T47D (cell line): ENCODE measurements at regions not wholly inside any gene's neighbourhood (a gene's known extent, or its start where the extent isn't known, plus 50 kb on each side); places are given as distances from the start of the nearest gene placed in this dataset.

ENCODE experiments used
- DNase-seq, 2 experiments: peaks; one replicate each; pipeline versions ENCODE4 v3.0.0 to v3.0.0-alpha.2; 2011 to 2012; ENCODE audit warnings: low read depth in 1 of 2, low spot score in 1 of 2
- JUND ChIP-seq: IDR thresholded peaks from 2 replicates; pipeline ENCODE4 v1.6.1; 2012; ENCODE audit warnings: low read depth
- in situ Hi-C: cut with HindIII; loops from 2 replicates; pipeline ENCODE4 v1.10.0; 2016; ENCODE audit warnings: low sequenced_read_pairs, low pct_unique_long_range_greater_than_20kb

DNA sequence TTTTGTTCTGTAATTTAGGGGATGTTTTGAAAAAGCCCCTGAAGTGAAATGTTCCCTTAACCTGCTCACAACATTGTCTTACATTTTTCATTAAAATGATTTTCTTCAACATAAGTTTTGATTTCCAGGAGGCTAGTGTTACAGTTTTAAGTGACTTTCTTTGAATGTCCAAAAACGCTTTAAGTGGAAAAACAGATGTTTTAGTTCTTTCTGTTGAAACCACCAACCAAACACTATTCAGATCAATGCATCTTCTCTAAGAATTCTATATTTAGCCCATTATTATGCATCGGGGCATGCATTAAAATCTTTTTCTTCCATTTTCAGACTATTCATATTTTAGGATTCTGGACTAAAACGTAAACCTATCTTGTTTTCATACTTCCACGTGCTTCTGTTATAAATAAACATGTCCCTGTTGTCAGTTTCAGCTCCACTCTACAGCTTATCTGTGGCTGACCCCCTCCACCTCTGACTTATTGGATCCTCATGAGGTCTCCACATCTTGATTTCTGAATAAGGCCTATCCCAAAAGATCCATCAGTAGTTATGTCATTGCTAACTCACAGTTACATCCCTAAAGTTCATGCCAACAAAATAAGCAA lies 882.3 kb upstream of the SEMA6A start:
- in situ Hi-C loops = no loop called here
- peak in 1 of 2 experiments; percentile 12 for DNase-seq
- no peak for TF ChIP-seq JUND

DNA sequence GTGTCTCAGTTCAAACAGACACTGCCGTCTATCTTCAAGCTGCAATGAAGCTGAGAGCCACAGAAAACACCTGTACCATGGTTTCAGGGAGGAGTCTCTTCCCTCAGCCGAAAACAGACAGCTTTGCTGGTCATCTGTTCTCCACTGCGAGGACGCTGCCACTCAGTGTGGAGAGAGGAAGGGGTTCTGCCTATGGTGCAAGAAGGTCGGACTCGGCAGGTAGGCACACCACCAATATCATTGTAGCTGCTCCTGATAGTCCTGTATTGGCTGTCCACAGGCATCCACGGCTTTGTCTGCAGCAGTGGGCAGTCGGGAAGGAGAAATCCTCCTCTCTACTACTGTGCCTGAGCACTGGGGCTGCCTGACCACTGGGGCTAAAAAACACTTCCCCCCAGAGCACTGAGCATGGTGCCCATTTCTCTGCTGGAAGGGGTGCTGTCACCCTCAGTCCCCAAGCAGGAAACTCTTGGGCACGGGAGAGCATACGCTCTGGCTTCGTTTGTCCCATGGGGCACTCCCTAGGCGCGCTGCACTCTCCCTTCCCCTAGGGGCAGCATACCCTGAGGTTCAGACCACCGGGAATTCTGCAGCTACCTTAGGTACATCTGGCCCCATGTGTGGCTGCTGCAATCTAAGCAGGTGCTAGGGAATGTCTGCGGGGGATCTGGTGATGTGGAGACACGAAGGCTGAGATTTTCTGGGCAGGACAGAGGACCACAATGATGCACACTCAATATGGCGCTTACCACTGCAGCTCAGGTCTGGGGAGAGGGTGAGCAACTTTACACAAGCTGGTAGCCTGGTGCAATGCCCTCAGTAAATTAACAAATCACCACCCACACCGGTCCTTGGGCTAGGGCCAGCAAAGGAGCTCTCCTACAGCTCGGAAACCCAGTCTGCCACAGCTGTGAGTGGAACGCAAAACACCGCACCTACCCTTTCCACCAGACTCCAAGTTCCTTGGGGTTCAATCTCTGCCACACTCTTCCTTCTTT lies 880.9 kb upstream of the SEMA6A start:
- peak; percentile 23 to 89 for DNase-seq
- in situ Hi-C loops = no loop called here
- TF ChIP-seq JUND = no peak

GRCh38 chr5:117454716-117455212 lies 880.1 kb upstream of the SEMA6A start:
- DNase-seq = peak; percentile 62 to 97
- TF ChIP-seq JUND = no peak
- in situ Hi-C loops = no loop called here

- DNase-seq = no peak
- TF ChIP-seq JUND = no peak
- in situ Hi-C loops = no loop called here
Observed at GRCh38 chr5:117436846-117437245, 862.2 kb upstream of the SEMA6A start.

DNA sequence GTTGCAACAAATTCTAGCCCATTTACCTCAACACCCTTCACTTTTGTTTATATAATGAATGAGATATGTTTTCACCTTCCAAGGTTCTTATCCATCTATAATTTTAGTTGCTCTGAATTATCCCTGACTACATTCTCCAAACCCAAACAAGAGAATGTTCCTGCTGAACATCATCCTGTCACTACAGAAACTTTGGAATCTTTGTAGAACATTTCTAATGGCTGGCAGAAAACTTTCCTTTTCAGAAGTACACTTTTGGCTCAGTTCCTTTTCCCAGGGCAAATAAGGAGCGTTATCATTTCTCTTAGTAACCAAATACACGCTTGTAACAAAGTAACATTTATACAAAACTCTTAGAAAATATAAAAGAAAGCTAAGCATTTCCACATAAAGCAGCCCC lies 860.6 kb upstream of the SEMA6A start:
- in situ Hi-C loops = no loop called here
- no peak for TF ChIP-seq JUND
- DNase-seq = no peak

DNA sequence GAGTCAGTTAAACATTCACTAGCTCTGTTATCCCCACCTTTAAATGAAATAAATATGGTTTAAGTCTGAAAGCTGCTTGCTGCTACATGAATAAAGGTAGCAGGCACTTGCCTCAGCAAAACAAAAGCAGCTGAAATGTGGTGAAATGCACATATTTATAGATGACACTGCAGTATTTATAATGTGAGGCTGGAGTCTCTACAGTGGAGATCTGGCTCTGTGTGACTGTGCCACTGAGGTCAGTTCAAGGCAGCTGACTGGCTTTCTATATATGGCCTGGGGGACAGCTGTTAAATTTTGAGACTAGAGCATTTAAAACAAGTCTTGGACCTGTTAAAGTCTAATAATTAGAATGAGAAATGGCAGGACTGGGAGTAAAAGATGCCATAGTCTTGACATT lies 859.6 kb upstream of the SEMA6A start:
- no peak for DNase-seq
- in situ Hi-C loops = no loop called here
- TF ChIP-seq JUND = no peak

DNA sequence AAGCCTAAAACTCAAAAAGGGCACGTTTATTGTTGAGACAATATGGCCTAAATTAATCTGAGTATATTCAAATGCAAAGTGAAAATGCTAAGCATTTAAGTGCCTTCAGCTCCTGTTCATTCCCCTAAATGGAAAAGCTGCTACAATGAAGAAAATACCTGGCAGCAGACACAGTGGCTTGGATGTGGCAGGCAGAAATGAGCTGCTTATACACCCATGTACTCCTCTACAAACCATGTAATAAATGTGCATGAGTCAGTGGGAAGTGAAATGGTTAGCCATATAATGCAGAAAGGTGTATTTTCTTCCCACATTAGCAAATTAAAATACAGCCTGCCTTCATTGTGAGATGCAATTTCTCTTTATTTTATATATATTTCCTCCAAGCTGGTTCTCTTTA lies 859.2 kb upstream of the SEMA6A start:
- TF ChIP-seq JUND = no peak
- in situ Hi-C loops = no loop called here
- DNase-seq = no peak

- in situ Hi-C loops = no loop called here
- no peak for TF ChIP-seq JUND
- DNase-seq = no peak
Observed at GRCh38 chr5:117431091-117431490, 856.5 kb upstream of the SEMA6A start.

- DNase-seq = no peak
- in situ Hi-C loops = no loop called here
- TF ChIP-seq JUND = no peak
Observed at GRCh38 chr5:117425163-117425562, 850.5 kb upstream of the SEMA6A start.

GRCh38 chr5:117424559-117424958 lies 849.9 kb upstream of the SEMA6A start:
- DNase-seq = no peak
- in situ Hi-C loops = no loop called here
- no peak for TF ChIP-seq JUND

DNA sequence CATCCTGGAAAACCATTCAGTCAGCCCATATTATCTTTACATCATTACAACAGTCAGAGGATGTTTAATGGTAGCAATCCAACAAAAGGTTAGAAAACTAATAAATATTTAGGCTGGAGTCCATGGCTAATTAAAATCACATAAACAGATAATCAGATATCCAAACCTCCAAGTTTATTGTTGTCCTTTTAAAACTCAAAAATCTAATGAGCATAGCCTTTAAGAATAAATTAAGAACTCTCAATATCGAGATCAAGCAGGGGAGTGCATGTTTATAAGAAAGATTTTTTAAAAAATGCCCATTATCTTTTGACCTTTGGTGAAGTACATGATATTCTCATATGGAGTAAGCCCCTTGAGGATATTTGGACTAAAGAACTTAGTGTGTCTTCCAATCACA lies 842.9 kb upstream of the SEMA6A start:
- DNase-seq = no peak
- in situ Hi-C loops = no loop called here
- TF ChIP-seq JUND = no peak

- in situ Hi-C loops = no loop called here
- no peak for DNase-seq
- no peak for TF ChIP-seq JUND
Observed at GRCh38 chr5:117414926-117415325, 840.3 kb upstream of the SEMA6A start.

DNA sequence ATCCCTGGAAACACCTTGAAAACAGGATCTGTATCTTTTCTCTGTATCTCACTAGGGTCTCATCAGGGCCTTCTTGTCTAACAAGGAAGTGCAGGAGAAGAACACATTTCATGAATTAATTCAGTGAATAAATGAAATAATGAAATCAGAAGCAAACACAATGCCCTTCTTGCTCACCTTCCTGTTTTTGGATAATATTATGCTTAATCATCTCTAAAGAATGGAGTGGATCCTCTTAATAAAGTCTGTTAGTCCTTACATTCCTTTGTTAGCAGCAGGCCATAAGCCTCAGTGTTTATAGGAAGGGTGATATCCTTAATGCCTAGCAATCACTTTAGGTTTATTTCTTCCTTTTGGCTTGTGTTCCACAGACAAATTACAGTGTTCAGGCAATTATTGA lies 837.1 kb upstream of the SEMA6A start:
- in situ Hi-C loops = no loop called here
- TF ChIP-seq JUND = no peak
- no peak for DNase-seq
